ENCODE measurements at regions not wholly inside any gene's neighbourhood (a gene's known extent, or its start where the extent isn't known, plus 50 kb on each side); places are given as distances from the start of the nearest gene placed in this dataset.

GRCh38 chr10:88071879-88072278, 208.5 kb downstream of the PTEN start:
- Histone ChIP-seq H2BK15ac (ENCODE audit: low read length) (no peak overlapping the region), H3K4ac (replicated peaks; ENCODE audit: insufficient read length, low read depth, low read length) (no peak overlapping the region), H3K18ac (ENCODE audit: extremely low read depth, low read length) (no peak overlapping the region), H3K56ac (replicated peaks; ENCODE audit: insufficient read length, low read depth, low read length) (no peak overlapping the region), H3K27me3 (replicated peaks in 1 of 4; ENCODE audit: control insufficient read depth in 3 of 4, extremely low read depth in 1 of 4, insufficient read depth in 3 of 4, low read length in 3 of 4) (no peaks in the 10 kb centered on the region), H3K9ac (replicated peaks in 1 of 4; ENCODE audit: extremely low read depth in 1 of 4, low read depth in 3 of 4, low read length in 3 of 4) (no peak overlapping the region), H4K5ac (ENCODE audit: insufficient read length, low read depth, low read length) (no peak overlapping the region), H3K23me2 (ENCODE audit: low read depth, low read length) (no peaks in the 10 kb centered on the region), H3K9me3 (ENCODE audit: insufficient read depth in 2 of 2, low read depth in 1 of 2, low read length in 1 of 2) (no peaks in the 10 kb centered on the region), H2BK5ac (ENCODE audit: low read depth, low read length) (no peak overlapping the region), H3K4me3 (ENCODE audit: extremely low read depth in 1 of 4, insufficient read depth in 2 of 4, low read depth in 3 of 4, low read length in 4 of 4) (no peak overlapping the region), H3K4me2 (ENCODE audit: insufficient read depth in 1 of 2, low read depth in 2 of 2, low read length in 2 of 2) (no peak overlapping the region), H3K23ac (ENCODE audit: insufficient read length) (no peak overlapping the region), H2BK120ac (replicated peaks; ENCODE audit: low read depth, low read length) (no peak overlapping the region), H2BK20ac (ENCODE audit: low read length) (no peak overlapping the region), H4K8ac (ENCODE audit: extremely low read depth, insufficient read depth, low read length) (no peak overlapping the region), H3K36me3 (ENCODE audit: control insufficient read depth in 2 of 4, insufficient read depth in 4 of 4, low read length in 3 of 4) (no peaks in the 10 kb centered on the region), H2AFZ (ENCODE audit: low read length) (0 out of 2 replicates have a peak overlapping the region, but pooled peaks have one; percentile 35), H3K14ac (ENCODE audit: insufficient read length) (no peak overlapping the region), H3K79me2 (ENCODE audit: control insufficient read depth in 1 of 2, insufficient read depth in 2 of 2, low read length in 2 of 2) (no peaks in the 10 kb centered on the region), H3K79me1 (ENCODE audit: low read depth, low read length) (no peaks in the 10 kb centered on the region), H4K20me1 (replicated peaks in 1 of 2; ENCODE audit: control insufficient read depth in 1 of 2, insufficient read depth in 2 of 2, low read length in 2 of 2) (no peaks in the 10 kb centered on the region), H3K4me1 (replicated peaks in 1 of 4; ENCODE audit: control insufficient read depth in 3 of 4, insufficient read depth in 4 of 4, low read length in 3 of 4) (no peaks in the 10 kb centered on the region), H3K27ac (ENCODE audit: low read depth, low read length) (no peak overlapping the region), H2AK5ac (ENCODE audit: low read depth, low read length) (no peak overlapping the region), H4K91ac (replicated peaks; ENCODE audit: insufficient read length, low read length) (no peak overlapping the region), H2BK12ac (ENCODE audit: low read depth, low read length) (no peak overlapping the region)
- 93% methylated on average over 4 of the region's 4 CpGs; no CpG with 5 or more reads in 1 of the 2 experiments for WGBS, 2 experiments (ENCODE audit: extremely low coverage in 1 of 2, insufficient coverage in 1 of 2, insufficient read length in 1 of 2, insufficient replicate concordance in 2 of 2, low coverage in 1 of 2, low lambda C conversion rate in 2 of 2, missing lambda C conversion rate in 1 of 2)
- TF ChIP-seq GABPA (IDR thresholded peaks at IDR 0.05; ENCODE audit: borderline replicate concordance, insufficient read depth, low read length): no peak
- no peak for TF ChIP-seq CHD1 (IDR thresholded peaks at IDR 0.05; ENCODE audit: low read depth, low read length)
- TF ChIP-seq JUN (IDR thresholded peaks at IDR 0.05; ENCODE audit: low read depth, low read length): no peak
- no peak for TF ChIP-seq RFX5 (IDR thresholded peaks at IDR 0.05; ENCODE audit: borderline replicate concordance, low read depth, low read length)
- no peak for TF ChIP-seq RBBP5 (IDR thresholded peaks at IDR 0.05; ENCODE audit: borderline replicate concordance, low read depth, low read length)
- no peak for FAIRE-seq
- CTCF ChIA-PET (ENCODE audit: partially characterized antibody): no interaction called here
- POLR2A ChIA-PET (ENCODE audit: partially characterized antibody): no interaction called here
- no peak for DNase-seq (ENCODE audit: low read depth in 1 of 2, low spot score in 2 of 2)

Data from H1 (cell line).